Ascending aorta (tissue), 2 donors: ENCODE measurements at regions not wholly inside any gene's neighbourhood (a gene's known extent, or its start where the extent isn't known, plus 50 kb on each side); places are given as distances from the start of the nearest gene placed in this dataset.

Experiments used
- DNase-seq, 2 donors: peaks; one replicate each; pipeline ENCODE4 v3.0.0-alpha.2; 2019; ENCODE audit warnings: low spot score in 2 of 2
- H3K27ac ChIP-seq, 2 donors: fragments of 200-600 bp; sonication (generic); one replicate each; pipeline ENCODE4 v1.5.1; 2016 to 2017; ENCODE audit warnings: mild to moderate bottlenecking in 1 of 2
- H3K27me3 ChIP-seq: fragments of 200-600 bp; sonication (generic); one replicate; pipeline ENCODE4 v1.5.1; 2017
- H3K36me3 ChIP-seq, 2 donors: fragments of 200-600 bp; sonication (generic); one replicate each; pipeline ENCODE4 v1.5.1; 2016
- H3K4me1 ChIP-seq, 2 donors: fragments of 200-600 bp; sonication (generic); one replicate each; pipeline ENCODE4 v1.5.1; 2016 to 2017; ENCODE audit warnings: mild to moderate bottlenecking in 1 of 2
- H3K4me3 ChIP-seq, 2 donors: fragments of 200-600 bp; sonication (generic); one replicate each; pipeline ENCODE4 v1.5.1; 2016 to 2017; ENCODE audit warnings: mild to moderate bottlenecking in 1 of 2
- H3K9me3 ChIP-seq, 2 donors: fragments of 200-600 bp; sonication (generic); one replicate each; pipeline ENCODE4 v1.5.1; 2016
- intact Hi-C: fragments of 100-400 bp; cut with DNase I; formaldehyde crosslinking; loops from one replicate; pipeline ENCODE4 v1.15.1; 2023
- TF ChIP-seq, protein P1 (sequence below), 3 experiments: fragments of 200-600 bp in 2 of 3; fragments of 450-650 bp in 1 of 3; sonication (generic) in 2 of 3; IDR thresholded peaks; one replicate each; pipeline ENCODE4 v1.5.1; 2016 to 2019; ENCODE audit warnings: antibody characterized with exemption in 3 of 3, mild to moderate bottlenecking in 1 of 3, moderate library complexity in 1 of 3

DNA sequence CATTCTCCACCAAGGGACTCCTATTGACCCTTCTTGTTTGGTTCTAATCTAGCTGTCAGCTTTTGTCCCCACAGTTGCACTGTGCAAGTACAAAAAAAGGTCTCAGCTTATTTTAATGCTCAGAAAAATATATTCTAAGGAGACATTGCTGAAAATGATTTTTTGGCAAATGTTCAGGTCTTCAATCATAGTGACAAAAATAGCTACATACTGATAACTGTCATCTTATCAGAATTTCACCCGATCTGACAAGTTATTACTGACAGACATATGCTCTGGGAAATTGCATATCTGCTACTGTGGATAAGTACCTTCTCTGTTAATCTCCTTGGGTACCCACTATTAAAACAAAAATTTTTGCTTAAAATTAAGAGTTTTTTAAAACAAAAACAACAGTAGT lies 263.6 kb downstream of the FLRT2 start:
- Histone ChIP-seq H3K27me3 (no peaks in the 10 kb centered on the region), H3K4me1 (no peaks in the 10 kb centered on the region), H3K27ac (no peak overlapping the region), H3K36me3 (no peaks in the 10 kb centered on the region), H3K4me3 (no peak overlapping the region), H3K9me3 (no peaks in the 10 kb centered on the region)
- intact Hi-C loops: no loop called here
- DNase-seq: no peak
- TF ChIP-seq, protein P1, sequence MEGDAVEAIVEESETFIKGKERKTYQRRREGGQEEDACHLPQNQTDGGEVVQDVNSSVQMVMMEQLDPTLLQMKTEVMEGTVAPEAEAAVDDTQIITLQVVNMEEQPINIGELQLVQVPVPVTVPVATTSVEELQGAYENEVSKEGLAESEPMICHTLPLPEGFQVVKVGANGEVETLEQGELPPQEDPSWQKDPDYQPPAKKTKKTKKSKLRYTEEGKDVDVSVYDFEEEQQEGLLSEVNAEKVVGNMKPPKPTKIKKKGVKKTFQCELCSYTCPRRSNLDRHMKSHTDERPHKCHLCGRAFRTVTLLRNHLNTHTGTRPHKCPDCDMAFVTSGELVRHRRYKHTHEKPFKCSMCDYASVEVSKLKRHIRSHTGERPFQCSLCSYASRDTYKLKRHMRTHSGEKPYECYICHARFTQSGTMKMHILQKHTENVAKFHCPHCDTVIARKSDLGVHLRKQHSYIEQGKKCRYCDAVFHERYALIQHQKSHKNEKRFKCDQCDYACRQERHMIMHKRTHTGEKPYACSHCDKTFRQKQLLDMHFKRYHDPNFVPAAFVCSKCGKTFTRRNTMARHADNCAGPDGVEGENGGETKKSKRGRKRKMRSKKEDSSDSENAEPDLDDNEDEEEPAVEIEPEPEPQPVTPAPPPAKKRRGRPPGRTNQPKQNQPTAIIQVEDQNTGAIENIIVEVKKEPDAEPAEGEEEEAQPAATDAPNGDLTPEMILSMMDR (IDR thresholded peaks at IDR 0.05): no peak

DNA sequence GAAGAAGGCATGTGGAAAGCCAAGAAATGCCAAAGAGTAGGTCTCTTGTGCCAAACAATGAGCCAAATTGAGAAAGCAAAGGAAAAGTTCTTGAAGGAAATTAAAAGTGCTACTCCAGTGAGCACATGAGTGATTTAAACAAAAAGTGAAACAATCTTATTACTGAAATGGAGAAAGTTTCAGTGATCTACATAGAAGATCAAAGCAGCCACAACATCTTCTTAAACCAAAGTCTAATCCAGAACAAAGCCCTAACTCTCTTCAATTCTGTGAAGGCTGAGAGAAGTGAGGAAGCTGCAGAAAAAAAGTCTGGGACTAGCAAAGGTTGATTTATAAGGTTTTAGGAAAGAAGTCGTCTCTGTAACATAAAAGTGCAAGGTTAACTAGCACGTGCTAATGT lies 259.6 kb downstream of the FLRT2 start:
- intact Hi-C loops: no loop called here
- no peak overlapping the region for H3K27ac ChIP-seq
- no peaks in the 10 kb centered on the region for H3K27me3 ChIP-seq
- H3K36me3 ChIP-seq: no peaks in the 10 kb centered on the region
- DNase-seq: no peak
- no peak overlapping the region for H3K4me3 ChIP-seq
- H3K9me3 ChIP-seq: no peaks in the 10 kb centered on the region
- TF ChIP-seq, protein P1 (IDR thresholded peaks at IDR 0.05): no peak
- H3K4me1 ChIP-seq: no peaks in the 10 kb centered on the region

DNA sequence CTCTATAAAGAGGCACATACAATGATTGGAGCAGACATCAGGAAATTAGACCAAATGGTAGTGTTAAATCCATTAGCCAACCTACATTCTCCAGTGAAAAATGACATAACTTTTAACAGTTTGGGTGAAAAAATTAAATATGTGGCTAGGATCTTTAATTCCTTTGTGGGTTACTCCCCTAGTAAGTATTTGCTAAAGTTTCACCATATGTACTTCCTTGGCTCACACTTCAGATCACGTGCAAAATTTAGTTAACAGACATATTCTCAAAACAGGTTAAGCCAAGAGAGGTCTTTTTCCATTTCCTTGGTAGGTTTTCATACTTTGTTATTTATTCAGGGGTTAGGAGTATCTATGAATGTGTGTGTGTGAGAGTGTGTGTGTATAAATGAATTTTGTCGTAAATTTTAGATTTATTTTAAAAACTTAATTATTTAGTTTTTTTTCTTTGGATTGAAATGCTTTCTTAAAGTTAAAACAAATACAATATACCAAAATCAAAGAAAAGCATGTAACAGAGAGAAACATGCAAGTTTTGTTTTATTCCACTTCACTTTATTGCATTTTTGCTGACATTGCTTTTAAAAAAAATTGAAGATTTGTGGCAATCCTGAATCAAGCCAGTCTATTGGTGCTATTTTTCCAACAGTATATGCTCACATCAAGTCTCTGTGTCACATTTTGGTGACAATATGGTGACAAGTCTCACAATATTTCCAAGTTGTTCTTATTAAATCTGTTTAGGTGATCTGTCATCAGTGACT lies 258.7 kb downstream of the FLRT2 start:
- intact Hi-C loops: no loop called here
- TF ChIP-seq, protein P1 (IDR thresholded peaks at IDR 0.05): no peak
- Histone ChIP-seq H3K9me3 (no peaks in the 10 kb centered on the region), H3K4me1 (no peaks in the 10 kb centered on the region), H3K36me3 (no peaks in the 10 kb centered on the region), H3K4me3 (no peak overlapping the region), H3K27me3 (no peaks in the 10 kb centered on the region), H3K27ac (no peak overlapping the region)
- no peak for DNase-seq

DNA sequence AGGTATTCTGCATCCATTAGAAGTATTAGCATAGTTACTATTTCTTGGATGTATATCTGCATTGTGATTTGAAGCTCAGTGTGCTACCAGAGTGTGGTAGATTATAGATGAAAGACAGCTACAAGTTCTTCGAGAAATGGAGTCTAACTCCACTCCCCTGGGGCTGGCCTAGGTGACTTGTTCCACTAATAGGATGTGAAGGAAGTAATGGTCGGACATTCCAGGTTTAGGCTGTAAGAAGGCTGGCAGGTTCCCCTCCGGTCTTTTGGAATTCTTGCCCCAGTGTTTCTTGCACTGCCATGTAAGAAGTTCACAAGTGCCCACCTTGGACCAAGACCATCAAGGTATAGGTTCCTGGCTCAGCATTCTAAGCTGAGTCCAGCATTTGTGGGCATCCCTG lies 236.4 kb downstream of the FLRT2 start:
- Histone ChIP-seq H3K9me3 (no peaks in the 10 kb centered on the region), H3K27ac (no peak overlapping the region), H3K4me3 (no peak overlapping the region), H3K36me3 (no peaks in the 10 kb centered on the region), H3K27me3 (no peaks in the 10 kb centered on the region), H3K4me1 (no peaks in the 10 kb centered on the region)
- DNase-seq: no peak
- TF ChIP-seq, protein P1 (IDR thresholded peaks at IDR 0.05): no peak
- intact Hi-C loops: no loop called here

DNA sequence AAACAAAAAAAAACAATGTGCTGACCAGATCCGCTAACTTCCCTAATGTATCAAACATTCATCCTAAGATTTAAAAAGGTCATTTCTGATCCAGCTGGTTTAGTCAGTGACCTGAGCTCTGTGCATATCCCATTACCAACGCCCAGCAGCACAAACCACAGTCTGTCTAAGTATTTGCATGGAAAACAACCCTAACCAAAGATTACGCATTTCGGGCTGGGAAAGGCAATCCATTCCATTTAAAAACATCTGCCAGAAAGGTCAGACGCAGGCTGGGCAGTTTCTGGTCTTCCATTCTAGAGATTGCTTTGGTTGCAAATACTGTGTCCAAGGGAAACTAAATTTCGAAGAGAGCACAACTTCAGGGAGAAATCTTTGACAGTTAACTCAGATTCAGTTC lies 234.9 kb downstream of the FLRT2 start:
- no peak for DNase-seq
- Histone ChIP-seq H3K36me3 (no peaks in the 10 kb centered on the region), H3K27me3 (no peaks in the 10 kb centered on the region), H3K27ac (no peak overlapping the region), H3K4me1 (no peaks in the 10 kb centered on the region), H3K9me3 (no peaks in the 10 kb centered on the region), H3K4me3 (no peak overlapping the region)
- TF ChIP-seq, protein P1 (IDR thresholded peaks at IDR 0.05): no peak
- intact Hi-C loops: no loop called here

DNA sequence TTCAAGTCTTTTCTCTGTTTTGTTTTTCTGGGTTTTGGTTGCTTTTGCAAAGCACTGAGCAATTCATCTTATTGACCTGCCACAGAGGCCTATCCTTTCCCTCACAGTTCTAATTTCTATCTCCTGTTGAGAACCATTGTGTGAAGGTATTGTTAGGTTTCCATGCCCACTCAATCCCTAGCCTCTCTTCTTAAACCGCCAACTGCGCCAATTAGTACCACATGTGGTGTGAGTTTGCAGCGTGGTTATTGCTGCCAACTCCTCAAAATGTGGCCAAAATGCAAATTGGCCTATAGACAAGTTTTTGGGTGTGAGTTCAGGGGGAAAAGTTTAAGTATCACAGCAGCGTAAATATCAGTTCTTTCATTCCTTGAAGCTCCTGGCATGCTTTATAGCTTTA lies 232.6 kb downstream of the FLRT2 start:
- no peak overlapping the region for H3K27ac ChIP-seq
- intact Hi-C loops: no loop called here
- no peak for DNase-seq
- H3K27me3 ChIP-seq: no peaks in the 10 kb centered on the region
- no peaks in the 10 kb centered on the region for H3K9me3 ChIP-seq
- H3K4me3 ChIP-seq: no peak overlapping the region
- H3K36me3 ChIP-seq: no peaks in the 10 kb centered on the region
- TF ChIP-seq, protein P1 (IDR thresholded peaks at IDR 0.05): no peak
- H3K4me1 ChIP-seq: no peaks in the 10 kb centered on the region
